RWPE1 (cell line): ENCODE measurements at regions not wholly inside any gene's neighbourhood (a gene's known extent, or its start where the extent isn't known, plus 50 kb on each side); places are given as distances from the start of the nearest gene placed in this dataset.

Source experiments
- CTCF ChIA-PET: fragments of 350-600 bp; sonication (Branson Sonifier 250); formaldehyde crosslinking; extraction: SDS; loops from one replicate; lab custom pipeline; 2021; lab: Yijun Ruan, JAX
- POLR2A ChIA-PET: fragments of 400-600 bp; formaldehyde crosslinking; extraction: SDS; loops from one replicate; lab custom pipeline; 2020; ENCODE audit warnings: antibody characterized with exemption; ENCODE audit not compliant: low non-redundant PET; lab: Yijun Ruan, JAX
- DNase-seq: peaks from one replicate; pipeline ENCODE4 v3.0.0; 2012; ENCODE audit warnings: low spot score
- H3K27ac ChIP-seq: fragments of 450-650 bp; 2 replicates; pipeline ENCODE4 v1.5.1; 2017
- CTCF ChIP-seq: fragments of 450-650 bp; conservative IDR thresholded peaks from 2 replicates; pipeline ENCODE4 v1.5.1; 2017; ENCODE audit warnings: low read depth, mild to moderate bottlenecking

DNA sequence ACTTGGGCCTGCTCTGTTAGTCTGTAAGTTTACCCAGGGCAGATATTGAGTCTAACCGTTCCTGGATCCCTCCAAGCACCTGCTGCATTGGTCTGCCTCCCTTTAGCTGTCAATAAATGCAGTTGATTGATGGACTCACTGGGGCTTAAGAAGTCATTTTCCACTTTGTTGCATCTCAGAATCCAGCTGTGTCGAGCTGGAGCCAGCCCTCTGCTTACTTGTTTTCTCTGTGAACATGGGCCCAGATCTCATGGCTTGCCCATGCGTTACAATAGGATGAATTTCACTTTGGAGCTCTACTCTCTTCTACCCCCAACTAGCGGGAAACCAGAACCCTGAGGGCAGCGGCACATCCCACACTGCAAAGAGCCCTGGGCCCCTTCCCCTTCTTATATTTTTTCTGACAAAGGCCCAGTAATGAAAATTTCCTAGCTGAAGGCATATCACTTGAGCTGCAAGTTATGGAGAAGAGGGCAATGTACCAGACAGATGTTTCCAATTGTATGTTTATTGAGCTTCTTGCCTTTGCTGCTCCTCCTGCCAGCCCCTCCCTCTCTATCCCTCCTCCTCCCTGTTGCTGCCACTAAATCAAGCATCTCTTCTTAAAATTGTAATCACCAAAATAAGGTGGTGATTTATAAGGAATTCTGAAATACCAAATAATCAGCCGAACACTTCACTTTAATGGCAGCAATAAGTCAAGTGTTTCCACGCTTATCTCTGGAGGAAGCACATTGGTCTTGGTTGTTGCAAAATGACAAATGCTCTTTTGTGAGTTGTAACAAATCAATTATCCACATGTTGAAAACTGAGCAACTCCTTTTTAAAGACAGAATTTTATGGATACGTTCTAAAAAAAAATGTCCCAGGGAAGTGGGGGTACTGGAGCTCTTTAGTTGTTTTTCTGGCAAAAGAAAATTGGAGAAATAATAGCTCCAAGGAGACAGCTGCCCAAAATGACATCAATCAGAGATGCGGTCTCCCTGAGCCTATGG lies 212.3 kb upstream of the ZBED5 start:
- H3K27ac ChIP-seq: no peak overlapping the region
- TF ChIP-seq CTCF: no peak
- ChIA-PET POLR2A (no interaction called here), CTCF (no interaction called here)
- DNase-seq: no peak

- ChIA-PET POLR2A (no interaction called here), CTCF (no interaction called here)
- no peak overlapping the region for H3K27ac ChIP-seq
- no peak for TF ChIP-seq CTCF
- no peak for DNase-seq
Observed at GRCh38 chr11:11068113-11068512, 210.3 kb upstream of the ZBED5 start.

DNA sequence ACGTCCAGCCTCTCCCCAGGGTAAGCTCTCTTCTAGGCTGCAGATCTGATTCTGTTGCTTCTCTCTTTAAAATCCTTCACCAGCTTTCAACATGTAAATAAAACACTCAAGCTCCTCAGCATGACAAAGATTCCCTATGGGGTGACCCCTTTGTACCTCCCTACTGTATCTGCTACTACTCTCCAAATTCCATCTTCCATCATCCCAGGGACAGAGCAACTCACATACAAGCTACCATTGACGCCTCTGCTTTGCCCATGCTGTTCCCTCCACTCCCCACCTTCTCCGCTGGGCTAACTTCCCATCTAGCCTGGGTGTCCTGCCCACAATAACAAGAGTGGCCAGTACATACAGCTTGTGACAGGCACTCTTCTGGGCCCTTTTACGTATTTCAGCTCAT lies 207.5 kb upstream of the ZBED5 start:
- POLR2A ChIA-PET: interaction anchor here (0.5 kb wide), 1 partner anchor 257 kb away, joined by 4 read pairs; no protein-coding TSS in a partner anchor
- CTCF ChIA-PET: no interaction called here
- no peak for DNase-seq
- no peak for TF ChIP-seq CTCF
- no peak overlapping the region for H3K27ac ChIP-seq

DNA sequence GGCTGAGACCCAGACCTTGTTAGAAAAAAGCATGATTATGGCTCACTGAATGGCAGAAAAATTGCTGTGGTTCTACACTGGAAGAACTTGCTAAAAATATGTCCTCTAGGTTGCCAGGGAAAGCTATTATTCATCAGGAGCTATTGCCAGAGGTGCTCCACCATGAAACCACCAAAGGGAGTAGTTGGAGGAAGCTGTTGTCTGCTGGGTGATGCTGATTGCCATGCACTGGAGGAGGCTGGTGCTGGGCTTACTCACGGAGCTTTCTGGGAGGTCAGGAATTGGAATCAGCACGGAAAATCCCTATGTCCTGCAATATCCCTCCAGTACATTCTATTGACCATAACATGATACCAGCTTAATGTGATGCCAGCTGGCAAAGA lies 199.6 kb upstream of the ZBED5 start:
- no peak for TF ChIP-seq CTCF
- no peak for DNase-seq
- CTCF ChIA-PET: interaction anchor here (0.5 kb wide), 1 partner anchor 615 kb away, joined by 3 read pairs; no protein-coding TSS in a partner anchor
- H3K27ac ChIP-seq: no peak overlapping the region
- POLR2A ChIA-PET: no interaction called here

- CTCF ChIA-PET: no interaction called here
- POLR2A ChIA-PET: no interaction called here
- DNase-seq: no peak
- no peak overlapping the region for H3K27ac ChIP-seq
- TF ChIP-seq CTCF: no peak
Observed at GRCh38 chr11:11056749-11057471, 199.1 kb upstream of the ZBED5 start.

GRCh38 chr11:11056316-11056715 lies 198.5 kb upstream of the ZBED5 start:
- no peak overlapping the region for H3K27ac ChIP-seq
- TF ChIP-seq CTCF: no peak
- POLR2A ChIA-PET: no interaction called here
- no peak for DNase-seq
- CTCF ChIA-PET: no interaction called here
